IMR-90 (cell line): ENCODE measurements at regions not wholly inside any gene's neighbourhood (a gene's known extent, or its start where the extent isn't known, plus 50 kb on each side); places are given as distances from the start of the nearest gene placed in this dataset.

ENCODE experiments used
- CTCF ChIP-seq: conservative IDR thresholded peaks from 2 replicates; pipeline ENCODE4 v1.5.1; 2012; ENCODE audit warnings: mild to moderate bottlenecking, low read depth, low read length, improper control_type of control experiment
- POLR2A ChIP-seq: IDR thresholded peaks from 2 replicates; pipeline ENCODE4 v1.6.1; 2012; ENCODE audit warnings: mild to moderate bottlenecking, low read depth, low read length
- RAD21 ChIP-seq: IDR thresholded peaks from 2 replicates; pipeline ENCODE4 v1.6.1; 2012; ENCODE audit warnings: low read length, improper control_type of control experiment

- TF ChIP-seq POLR2A (no peak), CTCF (no peak), RAD21 (no peak)
Measured at GRCh38 chr3:159583662-159584061, 405.0 kb upstream of the IL12A start.
